ENCODE measurements at regions not wholly inside any gene's neighbourhood (a gene's known extent, or its start where the extent isn't known, plus 50 kb on each side); places are given as distances from the start of the nearest gene placed in this dataset.

DNA sequence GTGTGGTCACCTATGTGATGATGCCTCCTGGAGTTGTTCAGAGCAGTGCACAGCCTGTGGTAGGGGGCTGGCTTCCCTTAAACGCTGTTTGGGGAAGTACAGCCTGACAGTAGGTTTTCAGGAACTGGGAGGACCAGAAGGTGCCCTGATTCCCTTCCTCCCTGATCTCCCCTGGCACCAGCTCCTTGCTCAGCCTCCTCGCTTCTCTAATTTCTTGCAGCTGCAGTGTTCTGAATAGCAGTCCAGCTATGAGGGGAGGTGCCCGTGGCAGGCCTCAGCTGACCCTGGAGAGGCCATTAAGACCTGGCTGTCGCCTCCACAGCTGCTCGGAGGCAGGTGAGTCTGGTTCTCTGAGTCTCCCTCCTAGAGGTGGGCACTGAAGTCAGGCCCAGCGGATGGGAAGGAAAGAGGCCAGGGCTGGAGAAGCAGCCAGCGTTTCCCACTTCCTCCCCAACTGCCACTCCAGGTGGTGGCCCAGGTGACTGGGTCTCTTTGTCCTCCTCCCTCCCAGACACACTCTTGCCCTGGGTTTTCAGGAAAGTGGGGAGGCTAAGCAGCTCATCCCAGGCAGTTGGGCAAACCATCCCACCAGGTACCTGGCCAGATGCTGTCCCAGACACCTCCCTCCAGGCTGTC, 52.0 kb upstream of the RPL11 start:
- Mint-ChIP-seq H3K27ac (no peak overlapping the region), H3K9me3 (no peaks in the 10 kb centered on the region), H3K4me3 (no peak overlapping the region), H3K27me3 (no peaks in the 10 kb centered on the region), H3K4me1 (peaks cover 16% of the 10 kb centered on the region), H3K36me3 (no peaks in the 10 kb centered on the region)
- ATAC-seq (ENCODE audit: low read depth) (no peak), DNase-seq (no peak)
- POLR2A ChIA-PET = interaction anchor here (6.7 kb wide), 1 partner anchor 85 kb away, joined by 72 read pairs; no protein-coding TSS in a partner anchor

DNA sequence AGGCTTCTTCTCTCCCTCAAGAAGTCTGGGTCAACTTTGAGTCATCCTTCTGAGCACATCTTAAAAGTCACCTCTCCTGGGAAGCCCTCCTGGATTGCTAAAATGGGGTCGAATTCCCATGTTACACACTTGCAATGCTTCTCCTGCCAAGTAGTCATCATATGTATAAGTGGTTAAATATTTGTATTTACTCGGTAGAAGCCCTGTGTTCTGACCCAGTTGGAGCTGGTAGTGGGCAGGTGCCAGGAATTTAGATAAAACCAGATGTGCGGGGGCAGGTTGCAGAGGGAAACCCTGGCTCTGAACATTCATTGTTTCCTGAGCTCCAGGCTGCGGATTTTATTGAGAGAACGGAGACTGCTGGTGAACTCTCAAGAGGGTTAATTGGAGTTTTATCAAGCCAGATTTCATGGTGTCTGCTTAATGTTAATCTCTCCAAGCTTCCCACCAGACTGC, 52.8 kb upstream of the RPL11 start:
- no peaks in the 10 kb centered on the region for H3K36me3 Mint-ChIP-seq
- DNase-seq (no peak), ATAC-seq (ENCODE audit: low read depth) (no peak)
- H3K4me3 Mint-ChIP-seq = no peak overlapping the region
- no peaks in the 10 kb centered on the region for H3K9me3 Mint-ChIP-seq
- no peak overlapping the region for H3K27ac Mint-ChIP-seq
- H3K4me1 Mint-ChIP-seq = peaks cover 20% of the 10 kb centered on the region
- POLR2A ChIA-PET = interaction anchor here (6.7 kb wide), 1 partner anchor 84 kb away, joined by 72 read pairs; no protein-coding TSS in a partner anchor
- H3K27me3 Mint-ChIP-seq = no peaks in the 10 kb centered on the region

DNA sequence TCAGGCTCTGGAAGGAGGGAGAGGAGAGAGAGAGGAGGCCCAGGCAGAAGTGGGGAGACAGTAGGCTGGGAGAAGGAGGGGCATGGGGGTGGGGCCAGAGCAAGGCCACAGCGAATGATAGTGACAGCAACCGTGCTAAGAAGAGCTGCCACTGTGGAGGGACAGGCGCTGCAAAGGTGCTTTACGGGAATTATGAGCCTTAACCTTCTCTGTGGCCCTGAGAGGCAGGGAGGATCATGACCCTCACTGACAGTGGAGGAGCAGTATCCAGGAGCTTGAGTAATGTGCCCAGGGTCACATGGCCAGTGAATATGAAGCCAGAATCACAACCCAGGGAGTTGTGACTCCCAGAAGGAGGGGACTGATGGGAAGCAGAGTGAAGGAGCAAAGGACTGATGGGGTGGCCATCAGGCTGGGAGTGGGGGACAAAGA, 53.4 kb upstream of the RPL11 start:
- H3K27me3 Mint-ChIP-seq = no peaks in the 10 kb centered on the region
- no peak overlapping the region for H3K27ac Mint-ChIP-seq

DNA sequence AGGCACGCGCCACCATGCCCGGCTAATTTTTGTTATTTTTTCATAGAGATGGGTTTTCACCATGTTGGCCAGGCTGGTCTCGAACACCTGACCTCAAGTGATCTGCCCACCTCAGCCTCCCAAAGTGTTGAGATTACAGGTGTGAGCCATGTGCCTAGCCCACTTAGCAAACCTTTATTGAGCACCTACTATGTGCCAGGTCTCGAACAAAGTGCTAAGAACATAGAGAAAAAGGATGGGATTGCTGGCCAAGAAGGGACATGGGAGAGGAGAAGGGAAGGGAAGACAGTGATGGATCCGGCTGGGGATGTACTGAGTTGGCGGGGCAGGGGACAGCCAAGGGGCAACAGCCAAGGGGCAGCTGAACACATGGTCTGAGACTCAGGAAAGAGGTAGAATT, 55.6 kb upstream of the RPL11 start:
- no peaks in the 10 kb centered on the region for H3K27me3 Mint-ChIP-seq
- DNase-seq (no peak), ATAC-seq (ENCODE audit: low read depth) (no peak)
- peaks cover 20% of the 10 kb centered on the region for H3K4me1 Mint-ChIP-seq
- H3K27ac Mint-ChIP-seq = no peak overlapping the region
- H3K9me3 Mint-ChIP-seq = no peaks in the 10 kb centered on the region
- POLR2A ChIA-PET = interaction anchor here (2.3 to 6.7 kb wide), 3 partner anchors 78 to 91 kb away, joined by 10 to 72 read pairs (median 40); no protein-coding TSS in a partner anchor
- no peak overlapping the region for H3K4me3 Mint-ChIP-seq
- H3K36me3 Mint-ChIP-seq = no peaks in the 10 kb centered on the region

More for the DNA sequence above, 53.4 kb upstream of the RPL11 start:
- ATAC-seq (ENCODE audit: low read depth) (no peak), DNase-seq (no peak)
- H3K4me3 Mint-ChIP-seq = no peak overlapping the region
- H3K36me3 Mint-ChIP-seq = no peaks in the 10 kb centered on the region
- H3K4me1 Mint-ChIP-seq = peaks cover 20% of the 10 kb centered on the region
- POLR2A ChIA-PET = interaction anchor here (4.0 to 6.7 kb wide), 2 partner anchors 84 to 93 kb away, joined by 40 to 72 read pairs; no protein-coding TSS in a partner anchor
- H3K9me3 Mint-ChIP-seq = no peaks in the 10 kb centered on the region

DNA sequence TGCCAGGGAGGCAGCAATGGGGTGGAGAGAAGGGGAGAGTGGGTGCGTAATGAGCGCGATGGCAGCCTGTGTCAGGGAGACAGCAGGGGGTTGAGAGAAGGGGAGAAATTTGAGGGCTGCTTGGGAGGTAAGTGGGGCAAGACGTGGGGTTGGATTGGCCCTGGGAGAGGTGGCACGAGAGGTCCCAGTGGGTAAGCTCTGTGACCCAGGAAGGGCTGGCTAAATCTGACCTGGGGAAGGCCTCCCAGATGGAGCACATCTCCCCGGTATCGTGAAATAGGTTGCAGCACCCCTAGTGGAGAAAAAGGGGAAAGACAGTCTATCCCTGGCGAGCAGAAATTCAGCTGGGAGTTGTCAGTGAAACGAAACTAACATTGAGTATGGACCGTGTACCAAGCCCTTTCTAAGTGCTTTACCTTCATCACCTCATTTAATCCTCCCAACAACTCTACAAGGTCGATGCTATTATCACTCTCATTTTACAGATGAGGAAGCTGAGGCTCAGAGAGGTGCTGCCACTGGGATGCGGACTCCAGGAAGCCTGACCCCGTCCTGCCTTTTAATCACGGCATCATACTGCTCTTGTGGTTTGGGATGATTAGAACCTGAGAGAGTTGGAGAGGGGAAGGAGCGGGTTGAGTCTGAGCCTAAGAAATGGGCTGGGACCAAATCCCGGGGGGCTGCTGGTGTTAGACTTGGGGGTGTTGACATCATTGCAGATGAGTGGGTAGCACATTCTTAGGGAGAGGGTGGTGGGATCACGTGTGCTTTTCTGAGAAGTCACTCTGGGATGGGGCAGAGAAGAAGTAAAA, 56.6 kb upstream of the RPL11 start:
- Mint-ChIP-seq H3K9me3 (no peaks in the 10 kb centered on the region), H3K4me3 (peak overlapping the region; percentile 67), H3K36me3 (no peaks in the 10 kb centered on the region), H3K4me1 (peaks cover 20% of the 10 kb centered on the region), H3K27ac (peak overlapping the region; percentile 84), H3K27me3 (no peaks in the 10 kb centered on the region)
- POLR2A ChIA-PET = interaction anchor here (0.6 to 6.7 kb wide), 16 partner anchors 11 to 138 kb away, joined by 3 to 72 read pairs (median 6); partner anchors contain the start of genes E2F2 and ID3
- ATAC-seq (ENCODE audit: low read depth) (peak; percentile 71), DNase-seq (peak; percentile 53)

DNA sequence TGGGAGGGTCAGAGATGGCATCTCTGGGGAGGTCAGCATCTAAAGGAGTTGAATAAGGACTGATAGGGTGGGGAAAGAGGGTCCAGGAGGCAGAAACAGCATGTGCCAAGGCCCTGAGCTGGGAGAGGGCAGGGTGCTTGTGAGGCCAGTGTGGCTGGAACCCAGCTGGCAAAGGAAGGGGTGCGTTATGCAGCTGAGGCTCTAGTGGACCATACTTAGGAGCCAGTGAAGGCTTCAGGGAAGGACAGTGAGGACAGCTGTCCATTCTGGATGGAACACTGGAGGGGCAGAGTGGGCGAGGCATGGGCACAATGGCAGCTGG, 57.1 kb upstream of the RPL11 start:
- Mint-ChIP-seq H3K27me3 (no peaks in the 10 kb centered on the region), H3K4me1 (peaks cover 20% of the 10 kb centered on the region), H3K27ac (peak overlapping the region; percentile 84), H3K9me3 (no peaks in the 10 kb centered on the region), H3K36me3 (no peaks in the 10 kb centered on the region), H3K4me3 (peak overlapping the region; percentile 67)
- ATAC-seq (ENCODE audit: low read depth) (no peak), DNase-seq (no peak)
- POLR2A ChIA-PET = interaction anchor here (0.6 to 6.7 kb wide), 15 partner anchors 10 to 138 kb away, joined by 3 to 72 read pairs (median 7); partner anchors contain the start of genes E2F2 and ID3

DNA sequence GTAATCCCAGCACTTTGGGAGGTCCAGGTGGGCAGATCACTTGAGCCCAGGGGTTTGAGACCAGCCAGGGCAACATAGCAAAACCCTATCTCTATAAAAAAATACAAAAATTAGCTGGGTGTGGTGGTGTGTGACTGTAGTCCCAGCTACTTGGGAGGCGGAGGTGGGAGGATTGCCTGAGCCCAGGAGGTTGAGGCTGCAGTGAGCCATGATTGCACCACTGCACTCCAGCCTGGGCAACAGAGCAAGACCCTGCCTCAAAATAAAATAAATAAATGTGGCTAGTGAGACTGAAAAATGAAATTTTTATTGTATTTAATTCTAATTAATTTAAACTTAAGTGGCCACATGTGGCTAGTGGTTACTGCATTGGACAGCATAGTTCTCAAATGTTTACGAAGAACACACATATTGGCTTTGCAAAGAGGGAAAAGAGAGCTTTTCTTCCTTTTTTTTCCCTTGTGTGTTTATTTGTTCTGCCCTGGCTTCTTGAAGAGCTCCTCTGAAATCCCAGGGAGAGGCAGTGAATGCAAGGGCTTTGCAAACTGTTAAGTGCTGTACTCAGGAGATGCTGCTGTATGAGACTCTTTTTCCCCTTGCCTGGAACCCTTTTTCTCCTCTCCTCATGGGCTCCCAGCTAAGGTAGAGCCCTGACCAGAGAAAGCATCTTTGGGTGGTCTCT, 59.0 kb upstream of the RPL11 start:
- POLR2A ChIA-PET = interaction anchor here (2.9 kb wide), 1 partner anchor 74 kb away, joined by 16 read pairs; the partner anchor contains the start of gene ID3
- peaks cover 29% of the 10 kb centered on the region for H3K4me1 Mint-ChIP-seq
- H3K27me3 Mint-ChIP-seq = no peaks in the 10 kb centered on the region
- no peak overlapping the region for H3K27ac Mint-ChIP-seq
- no peaks in the 10 kb centered on the region for H3K36me3 Mint-ChIP-seq
- DNase-seq (no peak), ATAC-seq (ENCODE audit: low read depth) (no peak)
- no peak overlapping the region for H3K4me3 Mint-ChIP-seq
- no peaks in the 10 kb centered on the region for H3K9me3 Mint-ChIP-seq

DNA sequence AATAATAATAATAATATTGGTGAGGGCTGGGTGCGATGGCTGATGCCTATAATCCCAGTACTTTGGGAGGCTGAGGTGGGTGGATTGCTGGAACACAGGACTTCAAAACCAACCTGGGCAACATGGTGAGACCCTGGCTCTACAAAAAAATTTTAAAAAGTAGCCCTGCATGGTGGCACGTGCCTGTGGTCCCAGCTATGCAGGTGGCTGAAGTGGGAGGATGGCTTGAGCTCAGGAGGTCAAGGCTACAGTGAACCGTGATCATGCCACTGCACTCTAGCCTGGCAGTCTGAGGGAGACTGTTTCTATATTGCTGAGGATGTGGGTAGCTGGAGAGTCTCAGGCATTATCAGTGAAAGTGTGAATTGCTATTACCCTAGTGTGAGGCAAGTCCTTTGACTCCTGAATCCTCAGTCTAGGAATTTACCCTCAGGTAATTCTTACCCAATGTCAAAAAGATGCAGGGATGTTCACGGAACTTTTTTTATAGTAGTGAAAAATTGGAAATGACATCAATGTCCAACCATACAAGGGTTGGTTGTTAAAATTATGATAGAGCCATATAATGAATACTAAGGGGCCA, 61.8 kb upstream of the RPL11 start:
- Mint-ChIP-seq H3K4me1 (peaks cover 31% of the 10 kb centered on the region), H3K27ac (no peak overlapping the region), H3K27me3 (no peaks in the 10 kb centered on the region), H3K4me3 (no peak overlapping the region), H3K9me3 (peaks cover 3% of the 10 kb centered on the region), H3K36me3 (peaks cover 3% of the 10 kb centered on the region)
- ATAC-seq (ENCODE audit: low read depth) (no peak), DNase-seq (no peak)
- POLR2A ChIA-PET = interaction anchor here (1.5 to 3.3 kb wide), 5 partner anchors 9 to 75 kb away, joined by 3 to 16 read pairs (median 5); partner anchors contain the start of gene ID3

DNA sequence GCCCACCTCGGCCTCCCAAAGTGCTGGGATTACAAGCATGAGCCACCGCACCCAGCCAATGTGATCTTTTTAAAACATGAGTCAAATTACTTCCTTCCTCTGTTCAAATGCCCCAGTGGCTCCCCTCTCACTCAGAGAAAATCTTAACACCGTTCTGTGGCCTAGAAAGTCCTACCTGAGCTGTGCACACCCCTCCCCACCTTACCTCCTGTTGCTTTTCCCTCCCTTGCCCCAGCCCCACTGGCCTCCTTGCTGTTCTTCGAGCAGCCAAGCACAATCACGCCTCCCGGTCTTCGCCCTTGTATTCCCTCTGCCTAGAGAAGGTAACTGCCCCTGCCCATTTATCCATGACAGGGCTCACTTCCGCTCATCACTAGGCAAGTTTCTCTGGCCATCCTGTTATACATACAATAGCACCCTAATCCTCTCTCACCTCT, 62.6 kb upstream of the RPL11 start:
- H3K27ac Mint-ChIP-seq = peak overlapping the region; percentile 80
- peaks cover 31% of the 10 kb centered on the region for H3K4me1 Mint-ChIP-seq
- peaks cover 3% of the 10 kb centered on the region for H3K9me3 Mint-ChIP-seq
- peak; percentile 37 for ATAC-seq (ENCODE audit: low read depth)
- H3K36me3 Mint-ChIP-seq = peaks cover 5% of the 10 kb centered on the region
- no peaks in the 10 kb centered on the region for H3K27me3 Mint-ChIP-seq
- DNase-seq = no peak
- H3K4me3 Mint-ChIP-seq = peak overlapping the region; percentile 31
- POLR2A ChIA-PET = interaction anchor here (1.0 to 3.3 kb wide), 5 partner anchors 9 to 70 kb away, joined by 3 to 16 read pairs (median 3); partner anchors contain the start of gene ID3

DNA sequence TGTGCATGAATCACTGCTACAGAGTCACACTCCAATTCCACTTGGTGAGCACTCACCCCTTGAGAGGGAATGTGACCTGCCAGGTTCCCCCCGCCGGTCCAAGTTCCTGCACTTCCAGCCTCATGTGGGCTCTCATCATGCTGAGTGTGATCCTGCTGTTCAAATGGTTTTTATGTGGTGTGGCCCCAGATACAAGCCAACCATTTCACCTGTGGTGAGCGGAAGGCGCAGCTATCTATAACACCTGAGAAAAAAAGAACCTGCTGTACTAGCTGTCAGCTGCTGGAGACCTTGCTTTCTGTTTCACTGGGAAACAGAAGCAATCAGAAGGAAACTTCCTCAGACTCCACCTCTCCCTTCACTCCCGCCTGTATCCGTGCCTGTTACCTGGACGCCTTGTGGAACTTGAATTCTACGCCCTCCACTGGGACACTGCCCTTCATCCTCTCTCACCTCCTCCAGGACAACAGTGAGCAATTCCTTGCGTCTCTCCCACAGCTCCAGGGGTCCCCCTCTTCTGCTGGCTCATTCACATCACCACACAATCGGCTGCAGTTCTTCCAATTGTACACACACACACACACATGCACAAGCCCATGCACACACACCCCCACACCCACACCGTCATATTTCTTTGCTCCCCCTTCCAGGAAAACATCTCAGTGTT, 64.4 kb upstream of the RPL11 start:
- POLR2A ChIA-PET = interaction anchor here (0.6 to 3.3 kb wide), 12 partner anchors 8 to 94 kb away, joined by 3 to 20 read pairs (median 4); partner anchors contain the start of genes ID3 and RPL11
- Mint-ChIP-seq H3K4me1 (peaks cover 36% of the 10 kb centered on the region), H3K9me3 (peaks cover 3% of the 10 kb centered on the region), H3K36me3 (peaks cover 5% of the 10 kb centered on the region), H3K4me3 (peak overlapping the region; percentile 81), H3K27me3 (no peaks in the 10 kb centered on the region), H3K27ac (peak overlapping the region; percentile 80)
- peak; percentile 48 for ATAC-seq (ENCODE audit: low read depth)
- no peak for DNase-seq

DNA sequence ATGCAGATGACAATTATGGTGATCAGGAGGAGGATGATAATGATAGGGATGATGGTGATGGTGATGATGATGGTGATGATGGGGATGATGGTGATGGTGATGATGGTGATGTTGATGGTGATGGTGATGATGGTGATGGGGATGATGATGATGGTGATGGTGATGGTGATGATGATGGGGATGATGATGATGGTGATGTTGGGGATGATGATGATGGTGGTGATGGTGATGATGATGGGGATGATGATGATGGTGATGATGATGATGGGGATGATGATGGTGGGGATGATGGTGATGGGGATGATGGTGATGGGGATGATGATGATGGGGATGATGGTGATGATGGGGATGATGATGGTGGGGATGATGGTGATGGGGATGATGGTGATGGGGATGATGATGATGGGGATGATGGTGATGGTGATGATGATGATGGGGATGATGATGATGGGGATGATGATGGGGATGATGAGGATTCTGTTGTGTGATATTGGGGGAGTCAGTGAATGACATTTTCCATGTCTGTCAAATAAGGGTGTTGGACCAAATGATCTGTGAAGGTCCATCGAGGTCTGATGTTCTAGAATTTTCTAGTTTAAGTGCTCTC, 65.6 kb upstream of the RPL11 start:
- ATAC-seq (ENCODE audit: low read depth) (no peak), DNase-seq (no peak)
- H3K4me1 Mint-ChIP-seq = peaks cover 38% of the 10 kb centered on the region
- peaks cover 3% of the 10 kb centered on the region for H3K9me3 Mint-ChIP-seq
- peak overlapping the region; percentile 7 for H3K27ac Mint-ChIP-seq
- POLR2A ChIA-PET = interaction anchor here (0.7 kb wide), 1 partner anchor 71 kb away, joined by 4 read pairs; no protein-coding TSS in a partner anchor
- H3K36me3 Mint-ChIP-seq = peaks cover 5% of the 10 kb centered on the region
- H3K27me3 Mint-ChIP-seq = no peaks in the 10 kb centered on the region
- H3K4me3 Mint-ChIP-seq = no peak overlapping the region

DNA sequence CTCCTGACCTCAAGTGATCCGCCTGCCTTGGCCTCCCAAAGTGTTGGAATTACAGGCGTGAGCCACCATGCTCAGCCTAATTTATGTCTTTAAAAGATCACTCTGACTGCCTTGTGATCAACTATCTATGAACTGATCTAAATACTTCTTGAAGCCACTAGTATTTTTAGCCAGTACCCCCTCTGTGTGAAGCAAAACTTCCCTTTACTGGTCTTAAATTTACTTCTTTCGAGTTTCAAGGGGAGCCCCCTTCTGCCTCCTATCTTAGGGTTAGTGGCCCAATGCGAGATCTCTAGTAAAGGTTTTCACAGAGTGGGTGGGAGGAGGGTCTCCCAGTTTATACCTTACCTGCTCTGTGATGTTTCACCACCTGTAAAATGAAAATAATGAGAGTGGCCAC, 66.1 kb upstream of the RPL11 start:
- H3K27ac Mint-ChIP-seq = peak overlapping the region; percentile 7
- DNase-seq (no peak), ATAC-seq (ENCODE audit: low read depth) (no peak)
- no peaks in the 10 kb centered on the region for H3K27me3 Mint-ChIP-seq
- peaks cover 43% of the 10 kb centered on the region for H3K4me1 Mint-ChIP-seq
- peaks cover 3% of the 10 kb centered on the region for H3K9me3 Mint-ChIP-seq
- H3K4me3 Mint-ChIP-seq = no peak overlapping the region
- H3K36me3 Mint-ChIP-seq = peaks cover 5% of the 10 kb centered on the region
- POLR2A ChIA-PET = interaction anchor here (0.7 kb wide), 1 partner anchor 70 kb away, joined by 4 read pairs; no protein-coding TSS in a partner anchor
